Renal cortex interstitium (tissue), 11 donors: ENCODE measurements at regions not wholly inside any gene's neighbourhood (a gene's known extent, or its start where the extent isn't known, plus 50 kb on each side); places are given as distances from the start of the nearest gene placed in this dataset.
A peak's percentile ranks its signal among the peaks of the same experiment; 100 is the strongest.
"Not testable (repeated sequence)": the region's sequence is repeated elsewhere in the genome, so short reads cannot be mapped to it uniquely, and the experiment has no call there.

Experiments used
- DNase-seq, 11 donors: peaks; one replicate each; pipeline ENCODE4 v3.0.0-alpha.2; 2013; ENCODE audit warnings: low read depth in 9 of 11, low spot score in 4 of 11; ENCODE audit errors: extremely low read depth in 1 of 11

DNA sequence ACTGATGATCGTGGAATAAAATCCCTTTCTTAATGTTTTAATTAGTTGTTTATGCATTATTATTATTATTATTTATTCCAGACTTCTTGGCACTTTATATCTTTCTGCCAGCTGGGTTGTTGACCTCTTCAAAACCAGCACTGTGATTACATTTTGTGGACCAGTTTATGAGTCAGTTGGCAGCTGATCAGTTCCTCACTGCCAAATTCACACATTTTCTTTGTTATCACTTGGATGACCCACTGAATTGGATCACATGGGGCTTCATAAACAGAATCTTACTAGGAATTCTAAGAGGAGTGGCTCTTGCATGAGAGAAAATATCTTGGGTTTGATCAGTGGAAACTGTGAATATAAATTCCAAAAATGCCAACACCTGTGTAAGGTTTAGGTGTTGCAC lies 321.8 kb upstream of the SPRED2 start:
- no peak for DNase-seq

DNA sequence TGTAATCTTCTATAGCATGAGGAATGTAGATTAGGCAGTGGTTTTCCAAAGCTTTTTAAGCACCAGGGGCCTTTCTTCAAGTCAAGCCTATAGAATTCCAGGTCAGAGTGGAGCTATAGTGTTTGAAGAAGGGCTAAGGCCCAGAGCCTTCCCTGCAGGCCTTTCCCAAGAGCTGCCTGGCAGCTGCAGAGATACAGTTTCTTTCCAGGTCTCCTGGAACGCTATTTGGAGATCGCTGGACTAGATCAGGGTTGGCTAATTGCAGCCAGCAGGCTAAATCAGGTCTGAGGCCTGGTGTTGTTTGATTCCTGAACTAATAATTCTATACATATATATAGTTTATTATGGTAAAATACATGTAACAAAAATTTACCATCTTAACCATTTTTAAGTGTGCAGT lies 319.0 kb upstream of the SPRED2 start:
- DNase-seq = no peak

DNA sequence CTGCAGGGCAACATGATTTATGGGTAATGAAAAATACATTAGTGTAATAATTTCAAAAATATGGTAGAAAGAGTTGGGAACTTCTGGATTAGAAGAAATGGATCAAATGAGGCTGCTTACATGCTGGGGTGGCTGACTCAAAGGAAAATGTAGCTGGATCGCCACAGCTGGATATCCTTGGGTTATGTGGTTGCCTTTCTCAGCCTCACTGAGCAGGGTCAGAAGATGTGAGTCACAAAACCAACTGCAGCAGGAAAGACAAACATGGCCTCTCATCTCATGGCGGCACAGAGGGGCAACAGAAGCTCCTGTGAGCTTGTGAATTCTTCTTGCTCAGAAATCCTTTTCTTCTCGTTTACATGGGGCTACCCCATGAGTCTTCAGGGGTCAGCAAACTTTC lies 317.1 kb upstream of the SPRED2 start:
- DNase-seq = no peak

- not testable (repeated sequence) for DNase-seq
Observed at GRCh38 chr2:65747875-65748274, 315.5 kb upstream of the SPRED2 start.

GRCh38 chr2:65746931-65747675 lies 314.7 kb upstream of the SPRED2 start:
- DNase-seq = no peak

DNA sequence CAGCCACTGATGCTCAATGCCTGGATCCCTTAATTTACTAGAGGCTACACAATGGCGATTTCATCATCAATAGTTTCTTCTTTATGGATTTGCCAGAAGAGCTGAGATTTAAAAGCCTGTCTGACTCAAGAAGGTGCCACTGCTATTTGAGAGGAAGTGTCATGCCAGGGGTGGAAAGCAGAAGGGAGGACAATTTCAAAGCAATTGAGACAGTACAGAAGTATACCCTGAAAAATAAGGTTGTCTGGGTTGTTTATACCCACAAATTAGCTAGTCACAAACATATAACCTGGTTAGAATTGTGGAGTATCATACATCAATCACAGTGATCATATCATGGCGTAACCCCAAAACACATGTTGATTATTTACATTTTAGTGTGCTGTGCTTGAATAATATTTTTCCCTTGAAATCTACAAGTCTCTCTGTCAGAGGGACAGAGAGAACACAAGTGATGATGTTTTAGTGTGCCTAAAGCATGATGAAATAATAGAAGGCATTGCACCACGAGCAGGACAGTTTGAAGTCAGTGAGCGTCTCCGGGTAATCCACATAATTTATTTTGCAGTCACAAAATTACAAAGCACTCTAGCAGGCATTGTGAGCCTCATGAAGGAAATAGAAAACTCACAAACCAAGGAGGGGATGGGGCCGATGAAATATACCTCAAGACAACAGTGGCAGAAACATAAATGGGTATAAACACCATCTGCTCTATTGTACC lies 312.2 kb upstream of the SPRED2 start:
- no peak for DNase-seq

DNA sequence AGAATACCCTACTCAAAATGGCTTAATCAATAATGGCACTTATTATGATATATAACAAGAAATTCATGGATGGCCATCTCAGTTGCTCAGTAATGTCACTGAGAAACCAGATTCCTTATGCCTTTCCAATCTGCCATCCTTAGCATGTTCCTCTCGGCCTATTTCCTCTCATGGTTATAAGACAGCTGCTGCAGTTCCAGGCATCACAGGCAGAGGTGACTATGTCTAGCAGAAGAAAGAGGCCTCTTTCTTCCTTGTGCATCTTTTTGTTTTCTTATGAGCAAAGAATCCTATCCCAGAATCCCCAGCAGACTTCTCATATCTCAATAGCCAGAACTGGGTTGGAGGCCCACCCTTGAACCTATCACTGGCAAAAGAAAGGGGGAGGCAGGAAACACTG lies 310.6 kb upstream of the SPRED2 start:
- no peak for DNase-seq

- DNase-seq = no peak
Observed at GRCh38 chr2:65739927-65740326, 307.5 kb upstream of the SPRED2 start.

DNA sequence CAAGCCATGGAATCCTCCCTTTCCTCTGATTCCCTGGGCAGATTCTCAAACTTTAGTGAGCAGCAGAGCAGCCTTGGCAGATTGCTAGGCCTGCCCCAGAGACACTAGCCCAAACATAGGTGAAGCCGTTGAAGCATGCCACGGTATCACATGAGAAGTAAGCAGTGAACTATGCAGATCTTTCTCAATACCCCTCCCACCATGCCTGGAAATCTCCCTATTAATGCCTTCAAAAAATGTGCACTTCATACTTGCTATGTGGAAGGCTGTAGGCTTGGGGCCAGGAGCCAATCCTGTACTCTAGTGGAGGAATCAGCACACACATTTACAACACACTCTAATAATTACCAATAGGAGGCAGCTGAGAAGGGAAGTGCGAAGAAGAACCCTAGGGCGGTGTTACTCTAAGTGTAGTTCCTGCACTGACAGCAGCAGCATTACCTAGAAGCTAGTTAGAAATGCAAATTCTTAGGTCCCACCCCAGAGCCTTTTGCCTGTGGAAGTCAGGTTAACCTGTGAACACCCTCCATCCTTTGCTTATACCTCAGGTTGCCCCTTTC lies 305.1 kb upstream of the SPRED2 start:
- no peak for DNase-seq

GRCh38 chr2:65731476-65731875 lies 299.1 kb upstream of the SPRED2 start:
- DNase-seq = peak in 1 of 11 donors; percentile 24

GRCh38 chr2:65730186-65730585 lies 297.8 kb upstream of the SPRED2 start:
- DNase-seq = no peak

- DNase-seq = no peak
Observed at GRCh38 chr2:65729246-65729645, 296.8 kb upstream of the SPRED2 start.

DNA sequence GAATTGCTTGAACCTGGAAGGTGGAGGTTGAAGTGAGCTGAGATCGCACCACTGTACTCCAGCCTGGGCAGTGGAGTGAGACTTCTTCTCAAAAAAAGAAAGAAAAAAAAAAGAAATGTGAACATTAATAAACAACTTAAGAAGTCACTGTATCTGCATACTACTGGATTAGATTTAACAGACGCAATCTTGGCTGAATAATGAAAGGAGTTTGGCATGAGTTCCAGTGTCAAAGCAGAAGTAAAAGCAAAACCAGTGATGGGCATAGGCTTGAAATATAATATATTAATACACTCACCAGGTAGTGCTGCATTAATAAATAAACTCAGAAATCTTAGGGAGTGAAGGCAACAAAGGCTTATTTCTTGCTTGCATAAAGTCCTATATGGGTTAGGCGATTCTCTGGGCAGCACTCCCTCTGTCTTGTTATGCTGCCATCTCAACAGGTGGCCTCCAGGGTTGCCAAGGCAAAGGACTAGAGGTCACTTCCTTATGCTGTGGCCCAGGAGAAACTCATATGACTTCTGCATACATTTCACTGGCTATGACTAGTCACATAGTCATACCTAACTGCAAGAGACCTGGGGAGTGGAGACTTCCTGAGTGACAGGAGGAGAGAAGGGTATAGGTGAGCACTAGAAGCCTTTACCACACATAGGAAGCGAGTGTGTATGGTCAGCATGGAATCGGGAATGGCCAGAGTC lies 296.2 kb upstream of the SPRED2 start:
- DNase-seq = no peak

DNA sequence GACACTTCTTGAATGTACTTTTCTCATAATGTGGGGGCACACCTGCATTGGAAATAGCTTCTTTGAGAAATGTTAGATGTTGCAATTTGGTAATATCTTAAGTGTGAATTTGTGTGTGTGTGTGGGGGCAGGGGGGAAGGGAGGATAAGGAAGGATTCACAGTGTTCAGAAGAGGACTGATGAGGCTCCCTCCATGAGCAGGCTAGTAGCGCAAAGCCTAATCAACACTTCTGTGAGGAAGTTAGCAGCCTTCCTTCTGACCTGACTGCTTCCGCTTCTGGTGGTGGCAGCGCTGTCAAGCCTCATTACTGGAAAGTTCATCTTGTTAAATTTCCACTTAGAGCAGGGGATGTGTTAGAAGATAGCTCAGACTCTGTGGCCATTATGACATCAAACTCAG lies 295.4 kb upstream of the SPRED2 start:
- DNase-seq = no peak

DNA sequence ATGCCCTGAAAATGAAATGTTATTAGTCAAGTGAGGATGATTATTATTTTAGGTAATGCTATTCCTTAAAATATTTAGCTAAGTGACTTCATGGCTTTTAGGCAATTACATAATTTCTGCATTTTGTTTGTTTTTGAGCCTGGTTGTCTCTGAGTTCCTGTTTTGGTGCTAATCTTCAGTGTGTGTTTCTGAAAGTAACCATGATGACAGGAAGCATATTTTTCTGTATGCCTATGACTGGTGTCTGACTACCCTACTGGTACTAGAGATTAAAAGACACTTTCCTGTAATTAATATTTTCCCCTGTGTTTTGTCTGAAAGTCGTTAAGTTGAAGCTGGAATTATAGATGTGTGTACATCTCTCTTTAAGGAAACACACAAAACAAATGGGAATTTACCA lies 295.0 kb upstream of the SPRED2 start:
- DNase-seq = no peak

GRCh38 chr2:65724752-65725151 lies 292.4 kb upstream of the SPRED2 start:
- no peak for DNase-seq

DNA sequence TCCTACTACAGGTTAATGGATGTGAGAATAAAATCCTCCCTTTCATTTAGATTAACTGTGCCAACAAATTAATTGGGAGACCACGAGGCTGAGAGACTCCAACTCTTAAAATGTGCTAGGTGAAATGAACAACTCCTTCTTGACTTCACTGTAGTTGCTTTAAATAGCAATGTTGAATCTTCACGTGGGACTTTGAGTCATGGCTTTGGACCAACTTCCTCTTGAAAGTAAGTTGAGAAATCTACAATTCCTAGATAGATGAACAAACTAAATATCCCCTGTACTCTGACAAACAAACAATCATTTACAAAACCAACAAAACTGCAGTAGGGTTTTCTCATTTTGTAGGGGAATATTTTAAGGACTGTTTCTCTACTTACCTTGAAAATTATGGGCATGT lies 291.9 kb upstream of the SPRED2 start:
- DNase-seq = no peak

DNA sequence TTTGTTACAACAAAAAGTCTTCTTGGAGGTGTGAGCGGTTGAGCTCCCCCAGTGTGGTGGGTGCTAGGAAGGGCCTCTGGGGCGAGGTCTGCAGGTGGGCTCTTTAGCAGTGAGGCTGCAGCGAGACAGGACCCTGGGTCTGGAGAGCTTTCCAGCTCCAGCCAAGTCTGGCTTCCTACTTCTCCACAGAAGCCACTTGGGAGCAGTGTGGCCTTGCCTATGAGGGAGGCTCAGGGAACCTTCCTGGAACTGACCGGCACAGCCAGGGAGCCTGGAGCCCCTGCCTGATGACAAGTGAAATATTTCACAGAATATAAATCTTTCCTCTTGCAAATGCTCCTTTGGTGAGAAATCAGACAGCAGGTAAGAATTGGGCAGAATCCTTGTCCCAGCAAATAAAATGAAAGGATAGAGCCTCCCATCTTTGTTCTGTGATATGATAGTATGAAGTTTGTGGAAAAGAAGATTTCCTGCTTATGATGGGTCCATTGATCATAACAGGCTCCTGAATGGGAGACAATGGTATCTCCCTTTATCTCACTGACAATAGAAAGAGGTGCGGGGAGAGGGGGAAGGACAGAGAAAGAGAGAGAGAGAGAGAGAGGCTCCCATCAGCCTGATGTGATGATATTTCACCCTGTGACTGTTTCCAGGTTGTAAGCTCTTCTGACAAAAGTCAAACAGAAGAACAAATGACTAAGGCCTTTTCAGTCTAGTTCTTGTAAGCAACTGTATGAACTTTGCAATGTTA lies 289.8 kb upstream of the SPRED2 start:
- peak in 10 of 11 donors; percentile 52 to 72 (median 58) for DNase-seq

GRCh38 chr2:65716698-65717097 lies 284.3 kb upstream of the SPRED2 start:
- DNase-seq = no peak
